Stomach (tissue), 4 donors: ENCODE measurements at regions not wholly inside any gene's neighbourhood (a gene's known extent, or its start where the extent isn't known, plus 50 kb on each side); places are given as distances from the start of the nearest gene placed in this dataset.

Experiments used
- POLR2AphosphoS5 ChIP-seq, 3 donors: sonication (generic); formaldehyde crosslinking; IDR thresholded peaks; one replicate each; pipeline ENCODE4 v1.6.1; 2016; ENCODE audit warnings: antibody characterized with exemption in 3 of 3
- TF ChIP-seq, protein P1 (sequence below), 7 experiments: fragments of 450-650 bp in 4 of 7; fragments of 200-600 bp in 3 of 7; sonication (generic) in 3 of 7; IDR thresholded peaks; one replicate each; pipeline ENCODE4 v1.5.1; 2016 to 2019; ENCODE audit warnings: antibody characterized with exemption in 7 of 7, control low read depth in 2 of 7, mild to moderate bottlenecking in 1 of 7

DNA sequence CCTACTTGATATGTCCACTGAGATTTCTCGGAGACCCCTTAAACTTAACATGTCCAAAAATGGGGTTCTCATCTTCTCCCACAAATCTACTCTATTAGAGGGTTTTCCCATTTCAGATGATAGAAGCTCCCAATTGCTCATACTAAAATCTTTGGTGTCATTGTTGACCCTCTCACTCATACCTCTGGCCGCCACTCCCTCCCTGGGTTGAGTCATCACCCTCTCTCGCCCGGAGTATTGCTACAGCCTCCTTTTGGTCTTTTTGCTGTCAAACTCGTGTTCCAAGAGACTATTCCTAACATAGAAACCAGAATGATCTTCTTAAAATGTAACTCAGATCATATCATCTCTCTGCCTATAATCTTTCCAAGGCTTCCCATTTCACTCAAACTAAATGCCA, 91.0 kb upstream of the GNAQ start:
- TF ChIP-seq, protein P1, sequence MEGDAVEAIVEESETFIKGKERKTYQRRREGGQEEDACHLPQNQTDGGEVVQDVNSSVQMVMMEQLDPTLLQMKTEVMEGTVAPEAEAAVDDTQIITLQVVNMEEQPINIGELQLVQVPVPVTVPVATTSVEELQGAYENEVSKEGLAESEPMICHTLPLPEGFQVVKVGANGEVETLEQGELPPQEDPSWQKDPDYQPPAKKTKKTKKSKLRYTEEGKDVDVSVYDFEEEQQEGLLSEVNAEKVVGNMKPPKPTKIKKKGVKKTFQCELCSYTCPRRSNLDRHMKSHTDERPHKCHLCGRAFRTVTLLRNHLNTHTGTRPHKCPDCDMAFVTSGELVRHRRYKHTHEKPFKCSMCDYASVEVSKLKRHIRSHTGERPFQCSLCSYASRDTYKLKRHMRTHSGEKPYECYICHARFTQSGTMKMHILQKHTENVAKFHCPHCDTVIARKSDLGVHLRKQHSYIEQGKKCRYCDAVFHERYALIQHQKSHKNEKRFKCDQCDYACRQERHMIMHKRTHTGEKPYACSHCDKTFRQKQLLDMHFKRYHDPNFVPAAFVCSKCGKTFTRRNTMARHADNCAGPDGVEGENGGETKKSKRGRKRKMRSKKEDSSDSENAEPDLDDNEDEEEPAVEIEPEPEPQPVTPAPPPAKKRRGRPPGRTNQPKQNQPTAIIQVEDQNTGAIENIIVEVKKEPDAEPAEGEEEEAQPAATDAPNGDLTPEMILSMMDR (IDR thresholded peaks at IDR 0.05), result no peak
- no peak for TF ChIP-seq POLR2AphosphoS5 (IDR thresholded peaks at IDR 0.05)
